Renal cortex interstitium (tissue), 11 donors: ENCODE measurements at regions not wholly inside any gene's neighbourhood (a gene's known extent, or its start where the extent isn't known, plus 50 kb on each side); places are given as distances from the start of the nearest gene placed in this dataset.

ENCODE experiments used
- DNase-seq, 11 donors: peaks; one replicate each; pipeline ENCODE4 v3.0.0-alpha.2; 2013; ENCODE audit warnings: low read depth in 9 of 11, low spot score in 4 of 11; ENCODE audit errors: extremely low read depth in 1 of 11

GRCh38 chr7:18081617-18082016 lies 54.0 kb upstream of the PRPS1L1 start:
- DNase-seq, result no peak

DNA sequence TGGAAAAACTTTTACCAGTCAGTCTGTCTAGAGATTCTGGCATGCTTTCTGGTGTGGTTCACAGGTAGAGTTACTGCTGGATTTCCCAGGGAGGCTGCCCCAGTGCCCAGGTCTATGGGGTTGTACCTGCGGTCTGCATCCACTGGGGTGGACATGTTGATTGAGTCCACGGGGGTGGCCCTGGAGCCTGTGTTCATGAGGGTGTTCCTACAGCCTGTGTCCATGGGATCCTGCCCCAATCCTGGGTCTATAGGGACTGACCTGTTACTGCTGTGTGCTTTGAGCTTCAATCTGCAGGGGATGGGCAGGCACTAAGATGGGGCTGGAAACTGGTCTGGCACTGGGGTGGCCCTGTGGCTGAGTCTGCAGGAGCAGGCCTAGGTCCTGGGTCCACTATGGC lies 54.5 kb upstream of the PRPS1L1 start:
- DNase-seq, result no peak

GRCh38 chr7:18086165-18087025 lies 58.7 kb upstream of the PRPS1L1 start:
- peak in 9 of 11 donors; percentile 9 to 44 (median 32) for DNase-seq

- peak in 5 of 11 donors; percentile 3 to 17 (median 12) for DNase-seq
Observed at GRCh38 chr7:18087026-18087686, 59.5 kb upstream of the PRPS1L1 start.

- DNase-seq, result peak in 3 of 11 donors; percentile 1 to 12 (median 4)
Observed at GRCh38 chr7:18087687-18088078, 60.0 kb upstream of the PRPS1L1 start.

- DNase-seq, result no peak
Observed at GRCh38 chr7:18096087-18096486, 68.4 kb upstream of the PRPS1L1 start.

- no peak for DNase-seq
Observed at GRCh38 chr7:18102576-18102975, 74.9 kb upstream of the PRPS1L1 start.

DNA sequence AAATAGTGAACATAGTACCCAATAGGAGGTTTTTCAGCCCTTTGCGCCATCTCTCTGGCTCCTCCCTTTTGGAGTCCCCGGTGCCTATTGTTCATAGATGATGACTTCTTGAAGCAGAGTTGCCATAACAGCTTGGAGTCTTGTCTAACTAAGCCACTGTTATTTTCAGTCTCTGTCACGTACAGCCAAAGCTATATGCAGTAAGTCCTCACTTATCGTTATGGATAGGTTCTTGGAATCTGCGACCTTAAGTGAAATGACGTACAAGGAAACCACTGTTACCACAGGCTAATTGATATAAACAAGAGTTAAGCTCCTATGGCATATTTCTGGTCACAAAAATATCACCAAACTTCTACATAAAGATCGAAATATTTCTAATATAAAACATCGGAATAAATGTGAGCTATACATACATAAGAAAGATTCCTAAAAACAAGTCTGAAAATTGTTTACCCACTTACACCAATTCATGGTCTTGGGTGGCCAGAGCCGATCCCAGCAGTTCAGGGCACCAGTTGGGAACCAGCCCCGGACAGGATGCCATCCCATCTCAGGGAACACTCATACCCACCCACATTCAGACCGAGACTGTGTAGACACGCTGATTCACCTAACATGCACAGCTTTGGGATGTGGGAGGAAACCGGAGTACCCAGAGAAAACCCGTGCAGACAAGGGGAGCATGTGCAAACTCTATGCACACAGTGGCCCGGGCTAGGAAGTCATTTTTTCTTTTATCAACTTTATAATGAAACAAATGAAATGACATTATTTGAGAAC lies 76.0 kb upstream of the PRPS1L1 start:
- no peak for DNase-seq

- no peak for DNase-seq
Observed at GRCh38 chr7:18109762-18110161, 82.1 kb upstream of the PRPS1L1 start.

DNA sequence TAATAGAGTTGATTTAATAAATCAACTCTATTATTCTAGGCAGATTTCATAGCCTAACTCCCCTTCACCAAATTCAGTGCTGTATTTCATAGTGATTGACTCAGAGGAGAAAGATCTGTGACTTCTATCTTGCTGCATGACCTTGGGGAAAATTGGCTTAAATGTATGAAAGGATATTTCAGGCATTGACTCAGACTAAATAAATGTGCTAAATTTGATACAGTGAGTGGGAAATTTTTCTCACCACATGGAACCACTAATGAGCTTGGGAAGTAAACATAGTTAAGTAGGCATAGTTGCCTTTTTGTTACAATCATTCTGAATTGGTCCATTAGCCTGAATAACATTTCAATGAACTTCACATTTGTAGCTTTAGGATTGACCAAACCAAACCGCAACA lies 89.0 kb upstream of the PRPS1L1 start:
- DNase-seq, result no peak

- no peak for DNase-seq
Observed at GRCh38 chr7:18117482-18117881, 89.8 kb upstream of the PRPS1L1 start.

GRCh38 chr7:18119985-18120384 lies 92.3 kb upstream of the PRPS1L1 start:
- DNase-seq, result no peak

- DNase-seq, result no peak
Observed at GRCh38 chr7:18123508-18124239, 96.0 kb upstream of the PRPS1L1 start.

- peak; percentile 28 to 74 (median 49) for DNase-seq
Observed at GRCh38 chr7:18125476-18125875, 97.8 kb upstream of the PRPS1L1 start.

- DNase-seq, result peak in 3 of 11 donors; percentile 20 to 26 (median 20)
Observed at GRCh38 chr7:18126281-18126680, 98.6 kb upstream of the PRPS1L1 start.

GRCh38 chr7:18128846-18129245 lies 101.2 kb upstream of the PRPS1L1 start:
- no peak for DNase-seq

GRCh38 chr7:18132811-18133210 lies 105.2 kb upstream of the PRPS1L1 start:
- DNase-seq, result no peak

GRCh38 chr7:18133921-18134320 lies 106.3 kb upstream of the PRPS1L1 start:
- DNase-seq, result no peak

DNA sequence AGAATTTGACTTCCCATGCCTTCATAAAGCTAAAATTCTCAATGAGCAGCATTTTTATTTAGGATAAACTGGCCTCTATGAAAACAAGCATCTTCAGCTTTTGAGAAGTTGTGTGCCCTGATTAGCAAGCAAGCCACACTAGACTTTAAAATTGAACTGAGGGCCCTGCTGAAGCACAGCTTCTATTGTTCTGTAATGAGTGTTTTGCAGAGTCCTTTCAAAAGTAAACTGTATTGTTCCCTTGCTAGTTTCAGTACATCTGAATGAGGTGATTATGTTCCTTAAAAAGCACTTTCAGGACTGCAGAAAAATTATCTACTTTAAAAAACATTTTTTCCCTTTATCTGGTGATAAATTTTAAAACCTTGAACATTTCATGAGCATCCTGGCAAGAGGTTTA lies 113.3 kb upstream of the PRPS1L1 start:
- DNase-seq, result no peak
